Activated CD8-positive, alpha-beta memory T cell treated with anti-CD3 and anti-CD28 coated beads, Interleukin-2, amount 50 U/mL, for 1 hour (primary cell): ENCODE measurements at regions not wholly inside any gene's neighbourhood (a gene's known extent, or its start where the extent isn't known, plus 50 kb on each side); places are given as distances from the start of the nearest gene placed in this dataset.
"Not testable (repeated sequence)": the region's sequence is repeated elsewhere in the genome, so short reads cannot be mapped to it uniquely, and the experiment has no call there.

Experiments
- DNase-seq: peaks from one replicate; pipeline ENCODE4 v3.0.0-alpha.2; 2020; ENCODE audit errors: extremely low read depth

GRCh38 chr7:46755120-46756034 is 826.5 kb downstream of the TNS3 start:
- no peak for DNase-seq

DNA sequence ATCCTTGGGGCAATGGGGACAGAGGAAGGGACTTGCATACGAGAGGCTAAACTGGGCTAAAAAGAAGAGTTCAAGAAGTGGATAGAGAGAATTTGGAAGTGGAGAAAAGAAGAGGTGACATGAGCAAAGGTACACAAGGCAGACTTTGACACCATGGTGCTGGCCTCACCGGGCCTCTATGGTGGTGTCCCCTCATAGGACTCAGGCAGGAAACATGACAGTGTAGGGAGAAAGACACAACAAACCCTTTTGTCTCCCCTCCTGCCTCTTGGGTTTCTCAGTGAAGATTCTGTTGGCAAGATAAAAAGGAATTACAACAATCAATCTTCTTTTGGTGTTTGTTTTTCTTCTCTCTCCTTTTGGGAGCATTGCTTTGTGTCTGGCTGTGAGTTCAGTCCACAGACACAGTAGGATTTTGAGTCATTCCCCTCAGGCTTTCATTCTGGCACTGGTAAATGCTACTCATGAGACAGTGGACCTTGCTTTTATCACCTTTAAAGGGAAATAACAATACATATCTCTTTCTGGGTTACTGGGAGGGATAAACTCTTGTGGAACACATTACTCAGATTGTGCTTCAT is 827.7 kb downstream of the TNS3 start:
- no peak for DNase-seq

DNA sequence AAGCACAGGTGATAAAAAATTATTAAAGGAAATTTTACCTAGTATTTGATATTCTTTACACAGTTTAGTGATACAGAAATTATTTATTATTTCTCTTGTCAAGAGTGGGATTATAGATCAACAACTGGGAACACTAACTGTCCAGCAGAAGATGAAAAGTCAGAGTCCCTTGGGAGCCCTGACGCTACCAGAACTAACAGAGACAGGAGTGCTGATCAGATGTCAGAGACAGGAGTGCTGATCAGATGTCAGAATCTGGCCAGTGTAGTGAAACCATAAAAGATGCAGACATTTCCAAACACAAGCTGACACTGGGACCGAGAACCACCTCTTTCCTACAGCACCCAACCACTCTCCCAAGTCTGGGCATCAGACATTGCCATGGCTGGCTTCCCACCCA is 828.2 kb downstream of the TNS3 start:
- no peak for DNase-seq

DNA sequence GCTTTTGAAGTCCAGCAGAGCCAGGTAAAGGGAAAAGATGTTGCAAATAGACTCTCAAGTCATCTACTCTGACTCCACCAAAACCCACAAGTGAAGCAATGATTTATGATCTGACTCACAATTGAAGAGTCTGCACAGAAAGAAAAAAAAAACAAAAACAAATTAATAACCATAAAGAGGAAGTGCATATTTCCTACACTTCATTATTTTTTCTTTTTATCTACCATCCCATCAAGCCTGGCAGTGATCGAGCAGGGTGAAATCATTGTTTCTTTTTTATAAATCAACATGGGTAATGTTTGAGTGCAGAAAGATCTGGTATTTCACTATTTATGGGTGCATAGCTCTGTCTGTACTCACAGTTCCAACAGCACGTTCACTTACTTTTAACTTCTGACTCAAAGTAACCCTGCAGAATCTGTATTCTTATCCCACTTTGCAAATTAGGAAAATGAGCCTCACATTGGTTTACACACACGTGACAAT is 829.0 kb downstream of the TNS3 start:
- no peak for DNase-seq

DNA sequence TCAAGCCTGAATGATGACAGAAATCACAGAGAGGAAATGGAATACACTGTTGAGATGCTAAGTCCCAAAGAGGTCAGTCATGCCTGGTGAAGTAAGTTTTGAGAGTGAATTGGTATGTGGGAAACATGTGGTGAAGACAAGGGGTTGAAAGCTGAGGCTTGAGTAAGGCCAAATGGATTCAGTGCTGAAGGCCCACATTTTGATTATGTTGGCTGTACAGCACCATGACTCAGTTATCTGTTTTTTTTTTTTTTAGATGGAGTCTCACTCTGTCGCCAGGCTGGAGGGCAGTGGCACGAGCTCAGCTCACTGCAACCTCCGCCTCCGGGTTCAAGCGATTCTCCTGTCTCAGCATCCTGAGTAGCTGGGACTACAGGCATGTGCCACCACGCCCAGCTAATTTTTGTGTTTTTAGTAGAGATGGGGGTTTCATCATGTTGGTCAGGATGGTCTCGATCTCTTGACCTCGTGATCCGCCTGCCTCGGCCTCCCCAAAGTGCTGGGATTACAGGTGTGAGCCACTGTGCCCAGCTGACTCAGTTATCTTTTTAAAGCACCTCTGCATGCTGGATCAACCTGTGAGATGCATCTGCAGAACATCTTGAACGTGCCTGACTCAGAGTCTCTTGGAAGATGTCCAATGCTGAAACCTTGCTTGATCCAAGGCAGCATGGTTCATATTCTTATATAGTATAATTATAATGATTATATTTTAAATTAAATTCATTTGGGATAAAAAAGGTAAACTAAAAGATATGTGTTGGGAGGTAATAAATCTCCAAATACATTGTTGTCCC is 829.8 kb downstream of the TNS3 start:
- DNase-seq, result not testable (repeated sequence)

DNA sequence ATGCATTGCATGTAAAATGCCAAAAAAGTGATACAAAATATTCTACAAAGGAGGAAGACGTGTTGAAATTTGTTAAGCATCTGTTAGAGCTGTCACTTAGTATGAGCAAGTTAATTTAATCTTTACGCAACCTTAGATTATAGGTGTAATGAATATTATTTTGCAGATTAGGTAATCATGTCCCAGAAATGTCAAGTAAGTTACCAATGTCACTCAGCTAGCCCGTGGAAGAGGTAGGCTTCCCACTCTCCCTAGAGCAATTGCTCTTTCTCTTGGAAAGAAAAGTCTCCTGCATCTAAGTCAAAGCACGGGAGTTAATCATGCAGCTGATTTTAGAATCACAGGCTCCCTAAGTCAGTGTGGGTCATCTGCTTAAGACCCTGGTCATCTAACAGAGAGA is 830.4 kb upstream of the IGFBP3 start:
- no peak for DNase-seq

GRCh38 chr7:46750321-46750865 is 829.3 kb upstream of the IGFBP3 start:
- DNase-seq, result no peak

DNA sequence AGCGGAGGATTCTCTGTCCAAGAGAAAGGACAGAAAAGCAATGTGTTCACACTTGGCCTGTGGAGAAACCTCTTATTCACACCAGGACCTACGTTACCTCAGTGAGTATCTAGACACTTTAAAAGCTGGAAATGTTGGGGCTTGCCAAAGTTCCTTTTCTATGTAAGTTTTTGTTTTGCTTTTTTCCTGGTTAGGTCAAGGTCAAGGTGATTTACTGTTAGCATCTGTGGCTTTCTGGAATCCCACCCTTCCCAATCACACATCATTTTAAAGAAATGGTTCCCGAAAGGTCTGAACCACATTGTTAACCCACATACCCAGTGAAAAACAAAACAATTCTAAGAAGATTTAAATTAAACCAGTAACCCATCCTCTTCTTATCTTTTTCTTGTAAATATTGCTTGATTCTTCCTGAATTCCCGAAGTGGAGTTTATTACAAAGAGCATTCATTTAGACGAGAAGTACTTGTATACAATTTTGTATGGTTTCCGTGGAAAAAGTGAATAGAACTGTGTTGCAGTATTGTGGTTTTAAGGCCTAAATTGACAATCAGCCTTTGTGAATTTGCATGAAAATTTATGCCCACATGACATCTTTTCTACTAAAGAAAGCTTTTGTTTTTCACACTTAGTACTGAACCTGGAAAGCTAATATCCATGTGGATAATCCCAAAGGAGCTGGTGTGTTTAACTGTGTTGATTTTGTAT is 827.0 kb upstream of the IGFBP3 start:
- DNase-seq, result no peak

- DNase-seq, result no peak
These were observed 825.9 kb upstream of the IGFBP3 start for GRCh38 chr7:46746695-46747687.

DNA sequence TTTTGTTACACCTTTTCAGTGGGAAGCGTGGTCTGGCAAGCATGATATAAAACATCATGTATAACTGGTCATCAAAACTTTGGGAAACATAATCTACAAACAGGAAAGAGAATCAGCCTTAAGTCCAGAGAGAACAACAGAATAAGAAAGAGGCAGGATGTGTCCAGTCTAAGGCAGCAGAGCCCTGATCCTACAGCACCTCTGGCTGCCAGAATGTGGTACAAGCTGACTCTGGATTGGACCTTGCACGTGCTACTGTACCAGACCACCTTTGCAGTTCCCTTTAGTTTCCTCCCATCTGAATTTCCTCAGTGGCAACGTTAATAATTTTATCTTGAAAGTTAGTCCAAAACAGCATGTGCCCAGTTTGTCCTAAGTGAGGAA is 824.6 kb upstream of the IGFBP3 start:
- no peak for DNase-seq

- DNase-seq, result no peak
These were observed 824.1 kb upstream of the IGFBP3 start for GRCh38 chr7:46744957-46745706.

DNA sequence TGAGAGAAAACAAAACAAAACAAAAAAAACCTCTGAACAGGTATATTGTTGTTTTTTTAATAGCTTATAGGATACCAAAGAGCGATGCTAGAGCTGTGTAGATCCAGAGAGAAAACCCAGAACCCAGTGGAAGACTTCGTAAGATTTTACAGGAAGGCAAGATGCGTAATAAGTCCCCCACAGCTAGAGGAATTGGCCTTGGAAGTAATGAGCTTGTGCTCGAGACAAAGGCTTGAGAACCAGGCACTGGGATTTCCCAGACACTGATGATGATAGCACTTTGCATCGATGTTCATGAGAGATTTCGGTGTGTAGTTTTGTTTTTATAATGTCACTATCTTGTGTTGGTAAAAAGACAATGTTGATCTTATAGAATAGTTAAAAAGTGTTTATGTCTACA is 821.5 kb upstream of the IGFBP3 start:
- DNase-seq, result no peak

GRCh38 chr7:46741938-46742540 is 821.0 kb upstream of the IGFBP3 start:
- no peak for DNase-seq

- no peak for DNase-seq
These were observed 820.1 kb upstream of the IGFBP3 start for GRCh38 chr7:46741181-46741580.

DNA sequence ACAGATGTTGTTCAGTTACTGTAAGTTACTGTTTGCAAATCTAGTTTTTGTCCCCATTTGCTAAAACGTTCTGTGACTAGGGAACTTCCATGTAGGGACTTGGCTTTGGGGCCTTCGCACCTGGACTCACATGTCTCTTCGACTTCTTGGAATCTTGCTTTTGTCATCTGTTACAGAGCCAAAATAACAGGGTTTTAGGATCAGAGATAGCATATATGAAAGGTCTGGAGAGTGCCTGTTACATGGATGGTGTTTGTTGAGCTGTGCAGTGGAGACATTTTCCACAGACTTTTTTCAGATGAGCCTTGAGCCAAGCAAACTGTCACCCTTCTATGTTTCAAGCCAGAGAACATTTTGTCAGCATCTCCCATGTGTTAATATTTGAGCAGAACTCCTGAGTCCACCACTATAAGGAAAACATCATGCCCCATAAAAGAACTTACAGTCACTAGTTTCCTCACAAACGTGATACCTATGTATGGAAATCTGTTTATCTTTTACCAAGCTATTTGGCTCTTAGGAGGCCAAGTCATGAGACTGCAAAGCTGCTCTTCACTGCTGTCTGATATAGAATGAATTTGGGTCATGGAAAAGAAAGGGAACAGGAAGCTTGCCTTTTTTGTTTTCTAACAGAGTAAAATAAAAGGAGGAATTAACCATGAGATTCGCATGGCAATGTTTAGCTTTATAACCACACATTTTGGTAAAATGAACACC is 818.6 kb upstream of the IGFBP3 start:
- no peak for DNase-seq

DNA sequence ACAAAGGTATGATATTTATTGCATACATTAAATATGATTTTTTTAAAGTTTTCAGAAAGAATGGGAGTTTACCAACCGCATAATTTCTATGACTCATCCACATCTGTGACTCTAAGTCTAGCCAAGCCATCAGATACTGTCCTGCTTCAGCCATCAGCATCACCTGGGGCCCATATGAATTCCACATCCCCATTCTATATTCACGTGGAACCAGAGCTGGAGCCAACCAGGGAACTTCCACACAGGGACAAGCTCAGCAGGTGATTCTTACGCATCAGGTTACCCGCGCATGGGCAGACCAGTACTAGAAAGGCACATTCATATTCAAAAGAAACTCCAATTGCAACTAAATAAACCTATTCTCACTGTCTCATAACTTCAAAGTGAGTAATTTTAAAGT is 817.7 kb upstream of the IGFBP3 start:
- DNase-seq, result no peak

DNA sequence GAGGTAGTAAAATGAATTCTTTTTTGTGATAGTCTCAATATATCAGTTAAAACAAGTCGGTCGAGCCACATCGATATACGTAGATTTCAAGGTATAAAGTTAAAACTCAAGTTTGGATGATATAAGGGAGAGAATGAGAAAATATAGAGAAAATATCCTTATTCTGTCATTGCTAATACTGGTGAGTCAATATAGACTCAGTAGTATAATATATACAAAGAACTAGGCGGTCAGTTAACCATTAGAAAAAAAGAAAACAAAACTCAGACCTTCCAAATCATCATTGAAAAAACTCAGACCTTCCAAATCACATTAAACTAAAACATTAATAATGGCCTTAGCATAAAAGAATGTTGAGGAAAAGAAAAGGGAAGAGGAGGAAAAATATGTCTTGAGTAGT is 817.1 kb upstream of the IGFBP3 start:
- DNase-seq, result no peak

- no peak for DNase-seq
These were observed 804.8 kb upstream of the IGFBP3 start for GRCh38 chr7:46725838-46726237.

DNA sequence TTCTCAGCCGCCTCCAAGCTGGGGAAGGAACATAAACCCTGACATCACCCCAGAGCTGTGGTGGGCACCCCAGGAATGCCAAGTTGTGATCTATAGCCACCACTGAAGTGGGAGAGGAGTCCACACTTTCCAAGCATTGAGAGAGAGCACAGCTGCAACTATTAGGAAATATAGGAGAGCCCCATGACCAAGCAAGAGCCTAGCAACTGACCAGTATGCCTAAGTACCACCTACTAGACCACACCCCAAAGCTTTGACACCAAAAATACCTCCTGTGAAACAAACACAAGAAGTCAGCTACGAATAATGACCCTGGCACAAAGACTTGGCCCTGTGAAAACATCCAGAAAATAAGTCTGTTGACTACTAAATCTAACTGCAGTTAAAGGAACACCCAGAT is 804.1 kb upstream of the IGFBP3 start:
- DNase-seq, result no peak
